OCI-LY7 (cell line): ENCODE measurements at regions not wholly inside any gene's neighbourhood (a gene's known extent, or its start where the extent isn't known, plus 50 kb on each side); places are given as distances from the start of the nearest gene placed in this dataset.

Experiments
- BruUV-seq: library from RNA; stranded (reverse); fragments of 400-500 nt; replicated peaks from 2 replicates; lab custom pipeline; 2021; lab: Mats Ljungman, UMichigan
- CTCF ChIA-PET: fragments of 300-600 bp; sonication (Branson Sonifier 250); formaldehyde crosslinking; loops from one replicate; lab custom pipeline; 2022; ENCODE audit warnings: antibody characterized with exemption; ENCODE audit not compliant: unreplicated experiment; lab: Charles Lee
- POLR2A ChIA-PET: fragments of 300-600 bp; sonication (Branson Sonifier 250); formaldehyde crosslinking; loops from one replicate; lab custom pipeline; 2022; ENCODE audit warnings: antibody characterized with exemption; lab: Charles Lee
- DNase-seq: peaks from one replicate; pipeline ENCODE4 v3.0.0-alpha.2; 2015; ENCODE audit warnings: low spot score
- H2AFZ ChIP-seq: fragments of 200-600 bp; sonication (generic), shearing (Covaris generic); 2 replicates; pipeline ENCODE4 v1.6.1; 2014; ENCODE audit warnings: mild to moderate bottlenecking, antibody characterized with exemption, low read length, moderate library complexity
- H3K27ac ChIP-seq: fragments of 200-600 bp; sonication (generic); 2 replicates; pipeline ENCODE4 v1.5.1; 2014; ENCODE audit warnings: mixed run types, low read depth, mild to moderate bottlenecking, moderate library complexity, low read length, inconsistent platforms; ENCODE audit not compliant: poor library complexity, severe bottlenecking
- H3K36me3 ChIP-seq: fragments of 200-600 bp; sonication (generic); 2 replicates; pipeline ENCODE4 v1.6.1; 2014; ENCODE audit warnings: mild to moderate bottlenecking, antibody characterized with exemption, low read length, moderate library complexity, mixed read lengths; ENCODE audit not compliant: insufficient read depth
- H3K4me1 ChIP-seq: fragments of 200-600 bp; sonication (generic); 2 replicates; pipeline ENCODE4 v1.5.1; 2014; ENCODE audit warnings: mild to moderate bottlenecking, low read length; ENCODE audit not compliant: insufficient read depth, poor library complexity, severe bottlenecking
- H3K4me2 ChIP-seq: fragments of 200-600 bp; sonication (generic); 2 replicates; pipeline ENCODE4 v1.6.1; 2014; ENCODE audit warnings: mild to moderate bottlenecking, low read length
- H3K4me3 ChIP-seq: fragments of 200-600 bp; sonication (generic); 2 replicates; pipeline ENCODE4 v1.5.1; 2014; ENCODE audit warnings: mild to moderate bottlenecking, low read depth, low read length; ENCODE audit not compliant: poor library complexity, severe bottlenecking
- H3K79me2 ChIP-seq: fragments of 200-600 bp; sonication (generic); 2 replicates; pipeline ENCODE4 v1.6.1; 2016; ENCODE audit warnings: low read depth, mild to moderate bottlenecking, low read length, moderate library complexity, mixed read lengths; ENCODE audit not compliant: insufficient read depth
- H3K9me2 ChIP-seq: fragments of 200-600 bp; sonication (generic); 2 replicates; pipeline ENCODE4 v1.6.1; 2016; ENCODE audit warnings: mild to moderate bottlenecking, low read length, mixed read lengths; ENCODE audit not compliant: insufficient read depth
- H3K9me3 ChIP-seq: fragments of 200-600 bp; sonication (generic); 2 replicates; pipeline ENCODE4 v1.6.1; 2014; ENCODE audit warnings: mild to moderate bottlenecking, mixed run types, low read length, mixed read lengths
- H4K20me1 ChIP-seq: fragments of 200-600 bp; sonication (generic); 2 replicates; pipeline ENCODE4 v1.6.1; 2014; ENCODE audit warnings: mild to moderate bottlenecking, antibody characterized with exemption, low read length, moderate library complexity, mixed read lengths; ENCODE audit not compliant: insufficient read depth
- EZH2phosphoT487 ChIP-seq: fragments of 200-600 bp; sonication (generic); IDR thresholded peaks from 2 replicates; pipeline ENCODE4 v1.6.1; 2018; ENCODE audit warnings: low read depth, borderline replicate concordance, mild to moderate bottlenecking, mixed run types, antibody characterized with exemption, low read length, moderate library complexity, mixed read lengths
- intact Hi-C: fragments of 100-400 bp; cut with micrococcal nuclease; formaldehyde crosslinking; loops from one replicate; pipeline ENCODE4 v1.10.0; 2022; ENCODE audit not compliant: unreplicated experiment
- TF ChIP-seq, protein P1 (sequence below): fragments of 200-600 bp; sonication (generic); conservative IDR thresholded peaks from 2 replicates; pipeline ENCODE4 v1.5.1; 2014; ENCODE audit warnings: mild to moderate bottlenecking, antibody characterized with exemption, low read length, moderate library complexity, mixed read lengths

DNA sequence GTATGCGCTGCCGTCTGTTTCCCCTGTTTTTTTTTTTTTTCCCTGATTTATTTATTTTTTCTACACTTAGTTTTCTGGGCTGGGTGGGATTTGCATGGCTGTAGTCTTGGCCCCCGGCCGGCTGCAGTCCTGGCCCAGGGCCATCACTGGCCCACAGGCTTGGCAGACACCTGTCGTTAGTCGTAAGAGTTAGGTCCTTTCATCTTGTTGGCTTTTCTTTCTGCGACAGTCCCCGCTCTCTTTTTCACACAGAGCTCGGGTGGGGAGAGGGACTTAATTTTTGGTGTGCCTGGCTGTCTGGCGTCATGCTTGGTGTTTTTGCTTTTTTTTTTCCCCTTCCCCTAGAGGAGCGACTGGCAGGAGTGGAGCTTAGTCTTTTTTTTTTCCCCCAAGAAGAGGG lies 183.4 kb downstream of the KLF13 start:
- H4K20me1 ChIP-seq, result no peaks in the 10 kb centered on the region
- no peak for TF ChIP-seq EZH2phosphoT487
- TF ChIP-seq, protein P1, sequence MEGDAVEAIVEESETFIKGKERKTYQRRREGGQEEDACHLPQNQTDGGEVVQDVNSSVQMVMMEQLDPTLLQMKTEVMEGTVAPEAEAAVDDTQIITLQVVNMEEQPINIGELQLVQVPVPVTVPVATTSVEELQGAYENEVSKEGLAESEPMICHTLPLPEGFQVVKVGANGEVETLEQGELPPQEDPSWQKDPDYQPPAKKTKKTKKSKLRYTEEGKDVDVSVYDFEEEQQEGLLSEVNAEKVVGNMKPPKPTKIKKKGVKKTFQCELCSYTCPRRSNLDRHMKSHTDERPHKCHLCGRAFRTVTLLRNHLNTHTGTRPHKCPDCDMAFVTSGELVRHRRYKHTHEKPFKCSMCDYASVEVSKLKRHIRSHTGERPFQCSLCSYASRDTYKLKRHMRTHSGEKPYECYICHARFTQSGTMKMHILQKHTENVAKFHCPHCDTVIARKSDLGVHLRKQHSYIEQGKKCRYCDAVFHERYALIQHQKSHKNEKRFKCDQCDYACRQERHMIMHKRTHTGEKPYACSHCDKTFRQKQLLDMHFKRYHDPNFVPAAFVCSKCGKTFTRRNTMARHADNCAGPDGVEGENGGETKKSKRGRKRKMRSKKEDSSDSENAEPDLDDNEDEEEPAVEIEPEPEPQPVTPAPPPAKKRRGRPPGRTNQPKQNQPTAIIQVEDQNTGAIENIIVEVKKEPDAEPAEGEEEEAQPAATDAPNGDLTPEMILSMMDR, result no peak
- no peak overlapping the region for H3K4me3 ChIP-seq
- no peak overlapping the region for H3K27ac ChIP-seq
- H3K9me2 ChIP-seq, result no peaks in the 10 kb centered on the region
- no TSS peak for BruUV-seq
- H3K4me2 ChIP-seq, result no peak overlapping the region
- no peaks in the 10 kb centered on the region for H3K4me1 ChIP-seq
- POLR2A ChIA-PET, result no interaction called here
- no peaks in the 10 kb centered on the region for H3K36me3 ChIP-seq
- intact Hi-C loops, result no loop called here
- H2AFZ ChIP-seq, result no peak overlapping the region
- H3K9me3 ChIP-seq, result no peaks in the 10 kb centered on the region
- no peaks in the 10 kb centered on the region for H3K79me2 ChIP-seq
- no peak for DNase-seq
- CTCF ChIA-PET, result no interaction called here

DNA sequence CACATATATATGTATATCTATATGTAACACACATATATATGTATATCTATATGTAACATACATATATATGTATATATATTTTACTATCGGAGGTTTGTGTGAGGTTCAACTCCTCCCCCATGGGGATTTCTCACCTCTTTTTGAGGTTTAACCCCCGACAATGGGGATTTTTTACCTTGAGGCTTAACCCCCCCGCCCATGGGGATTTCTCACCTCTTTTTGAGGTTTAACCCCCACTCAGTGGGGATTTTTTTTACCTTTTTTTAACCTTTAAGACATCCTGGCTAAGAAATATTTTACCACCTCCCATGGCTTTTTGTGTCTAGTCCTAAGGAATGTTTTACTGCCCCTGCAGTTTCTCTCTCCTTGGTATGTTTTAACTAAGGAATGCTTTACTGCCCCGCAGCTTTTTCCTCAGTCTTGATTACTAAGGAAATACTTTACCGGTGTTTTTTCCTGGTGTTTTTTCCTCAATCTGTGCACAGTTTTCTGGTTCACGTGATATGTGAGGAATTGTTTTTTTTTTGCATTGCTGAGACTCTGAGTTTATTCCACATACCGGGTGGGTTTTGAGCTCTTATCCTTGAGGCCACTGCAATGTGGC lies 185.2 kb downstream of the KLF13 start:
- H3K27ac ChIP-seq, result no peak overlapping the region
- DNase-seq, result no peak
- H2AFZ ChIP-seq, result no peak overlapping the region
- no peaks in the 10 kb centered on the region for H3K4me1 ChIP-seq
- H3K36me3 ChIP-seq, result no peaks in the 10 kb centered on the region
- H3K4me3 ChIP-seq, result no peak overlapping the region
- intact Hi-C loops, result no loop called here
- no TSS peak for BruUV-seq
- H3K79me2 ChIP-seq, result no peaks in the 10 kb centered on the region
- CTCF ChIA-PET, result no interaction called here
- no peak overlapping the region for H3K4me2 ChIP-seq
- POLR2A ChIA-PET, result interaction anchor here (0.7 kb wide), 1 partner anchor 364 kb away, joined by 3 read pairs; no protein-coding TSS in a partner anchor
- no peaks in the 10 kb centered on the region for H4K20me1 ChIP-seq
- no peaks in the 10 kb centered on the region for H3K9me3 ChIP-seq
- TF ChIP-seq EZH2phosphoT487, result no peak
- TF ChIP-seq, protein P1, result no peak
- H3K9me2 ChIP-seq, result no peaks in the 10 kb centered on the region

DNA sequence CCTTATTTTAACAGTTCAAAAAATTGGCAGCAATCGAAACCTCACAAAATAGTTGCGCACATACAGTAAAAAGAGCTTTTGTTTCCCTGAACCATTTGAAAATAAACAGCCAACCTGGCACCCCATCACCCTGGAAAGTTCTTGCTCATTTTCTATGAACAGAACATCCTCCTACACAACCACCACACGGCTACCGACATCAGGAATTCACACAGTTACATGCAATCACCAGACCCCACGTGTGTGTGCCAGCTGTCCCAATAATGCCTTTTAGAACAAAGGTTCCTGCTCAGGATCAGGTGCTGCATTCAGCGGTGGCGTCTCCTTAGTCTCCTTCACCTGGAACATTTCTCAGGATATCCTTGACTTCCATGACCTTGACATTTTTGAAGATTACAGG lies 186.5 kb downstream of the KLF13 start:
- Histone ChIP-seq H3K27ac (no peak overlapping the region), H3K79me2 (no peaks in the 10 kb centered on the region), H3K9me2 (no peaks in the 10 kb centered on the region), H3K9me3 (no peaks in the 10 kb centered on the region), H3K4me3 (no peak overlapping the region), H2AFZ (no peak overlapping the region), H3K4me2 (no peak overlapping the region), H3K36me3 (no peaks in the 10 kb centered on the region), H3K4me1 (no peaks in the 10 kb centered on the region), H4K20me1 (no peaks in the 10 kb centered on the region)
- DNase-seq, result no peak
- ChIA-PET POLR2A (no interaction called here), CTCF (no interaction called here)
- intact Hi-C loops, result no loop called here
- TF ChIP-seq EZH2phosphoT487, result no peak
- TF ChIP-seq, protein P1, result no peak
- no TSS peak for BruUV-seq
